H9 (cell line): ENCODE measurements at regions not wholly inside any gene's neighbourhood (a gene's known extent, or its start where the extent isn't known, plus 50 kb on each side); places are given as distances from the start of the nearest gene placed in this dataset.

Experiments
- DNase-seq: peaks from one replicate; pipeline ENCODE4 v3.0.0-alpha.2; 2017
- H2AFZ ChIP-seq: one replicate; pipeline ENCODE4 v1.6.1; 2013; ENCODE audit warnings: mild to moderate bottlenecking, low read length, control low read depth, moderate library complexity
- H2AK5ac ChIP-seq: 2 replicates; pipeline ENCODE4 v1.6.1; 2013; ENCODE audit warnings: low read length, control low read depth, mixed read lengths; ENCODE audit not compliant: insufficient read length
- H2BK120ac ChIP-seq: one replicate; pipeline ENCODE4 v1.6.1; 2013; ENCODE audit warnings: low read depth, mild to moderate bottlenecking, low read length, control low read depth, inconsistent platforms; ENCODE audit not compliant: poor library complexity, severe bottlenecking
- H2BK12ac ChIP-seq: 2 replicates; pipeline ENCODE4 v1.6.1; 2013; ENCODE audit warnings: low read length, control low read depth, mixed read lengths, low read depth; ENCODE audit not compliant: insufficient read length
- H2BK15ac ChIP-seq: 2 replicates; pipeline ENCODE4 v1.6.1; 2013; ENCODE audit warnings: low read depth, low read length, control low read depth
- H2BK20ac ChIP-seq: one replicate; pipeline ENCODE4 v1.6.1; 2013; ENCODE audit warnings: low read depth, mild to moderate bottlenecking, low read length, control low read depth, inconsistent platforms; ENCODE audit not compliant: poor library complexity, severe bottlenecking
- H2BK5ac ChIP-seq: 2 replicates; pipeline ENCODE4 v1.6.1; 2013; ENCODE audit warnings: low read length, control low read depth, mixed read lengths; ENCODE audit not compliant: insufficient read length
- H3K14ac ChIP-seq: 2 replicates; pipeline ENCODE4 v1.6.1; 2013; ENCODE audit warnings: low read length, control low read depth; ENCODE audit not compliant: insufficient read depth
- H3K18ac ChIP-seq: 2 replicates; pipeline ENCODE4 v1.6.1; 2013; ENCODE audit warnings: low read depth, mild to moderate bottlenecking, mixed read lengths, low read length, control low read depth; ENCODE audit not compliant: insufficient read length
- H3K23ac ChIP-seq: 2 replicates; pipeline ENCODE4 v1.6.1; 2013; ENCODE audit warnings: low read length, control low read depth, mixed read lengths, low read depth; ENCODE audit not compliant: insufficient read length
- H3K23me2 ChIP-seq: 2 replicates; pipeline ENCODE4 v1.6.1; 2013; ENCODE audit warnings: low read depth, mild to moderate bottlenecking, mixed read lengths, low read length, control low read depth; ENCODE audit not compliant: insufficient read length, poor library complexity, severe bottlenecking
- H3K27ac ChIP-seq: 2 replicates; pipeline ENCODE4 v1.5.1; 2013; ENCODE audit warnings: low read length, control low read depth, mixed read lengths, low read depth; ENCODE audit not compliant: insufficient read length
- H3K27me3 ChIP-seq: 2 replicates; pipeline ENCODE4 v1.6.1; 2013; ENCODE audit warnings: low read length, control low read depth, inconsistent platforms; ENCODE audit not compliant: insufficient read depth
- H3K4ac ChIP-seq: 2 replicates; pipeline ENCODE4 v1.6.1; 2013; ENCODE audit warnings: low read depth, mild to moderate bottlenecking, control low read depth, inconsistent platforms, low read length, moderate library complexity
- H3K4me1 ChIP-seq: 2 replicates; pipeline ENCODE4 v1.6.1; 2013; ENCODE audit warnings: low read length, control low read depth, inconsistent platforms; ENCODE audit not compliant: insufficient read depth
- H3K4me2 ChIP-seq: 2 replicates; pipeline ENCODE4 v1.6.1; 2013; ENCODE audit warnings: low read length, control low read depth, mixed read lengths; ENCODE audit not compliant: insufficient read length, insufficient read depth
- H3K56ac ChIP-seq: 2 replicates; pipeline ENCODE4 v1.6.1; 2013; ENCODE audit warnings: low read depth, mild to moderate bottlenecking, mixed read lengths, low read length, control low read depth; ENCODE audit not compliant: insufficient read length
- H3K79me1 ChIP-seq: 2 replicates; pipeline ENCODE4 v1.6.1; 2013; ENCODE audit warnings: low read depth, mild to moderate bottlenecking, moderate library complexity, low read length, control low read depth, inconsistent platforms; ENCODE audit not compliant: insufficient read depth, poor library complexity, severe bottlenecking
- H3K79me2 ChIP-seq: 2 replicates; pipeline ENCODE4 v1.6.1; 2013; ENCODE audit warnings: low read length, control low read depth, inconsistent platforms; ENCODE audit not compliant: insufficient read depth
- H3K9ac ChIP-seq: 2 replicates; pipeline ENCODE4 v1.6.1; 2013; ENCODE audit warnings: low read length, control low read depth, mixed read lengths; ENCODE audit not compliant: insufficient read length; ENCODE audit errors: extremely low read depth
- H3K9me3 ChIP-seq: one replicate; pipeline ENCODE4 v1.6.1; 2013; ENCODE audit warnings: low read depth, low read length, inconsistent platforms; ENCODE audit not compliant: control insufficient read depth
- H3T11ph ChIP-seq: one replicate; pipeline ENCODE4 v1.6.1; 2013; ENCODE audit warnings: mild to moderate bottlenecking, low read length, control low read depth, inconsistent platforms
- H4K20me1 ChIP-seq: one replicate; pipeline ENCODE4 v1.6.1; 2013; ENCODE audit not compliant: control insufficient read depth, insufficient read length, insufficient read depth
- H4K5ac ChIP-seq: 2 replicates; pipeline ENCODE4 v1.6.1; 2013; ENCODE audit warnings: low read depth, mild to moderate bottlenecking, mixed read lengths, low read length, control low read depth; ENCODE audit not compliant: insufficient read length
- H4K8ac ChIP-seq: replicated peaks from 2 replicates; pipeline ENCODE4 v1.6.1; 2013; ENCODE audit warnings: low read length, control low read depth, mixed read lengths, low read depth; ENCODE audit not compliant: insufficient read length
- H4K91ac ChIP-seq: 2 replicates; pipeline ENCODE4 v1.6.1; 2013; ENCODE audit warnings: low read depth, mild to moderate bottlenecking, moderate library complexity, mixed read lengths, low read length, control low read depth; ENCODE audit not compliant: insufficient read length
- H3K27ac Mint-ChIP-seq, 3 experiments: 2 replicates in 2 of 3; 3 replicates in 1 of 3; pipeline ENCODE4 v1.8.0; 2020 to 2021; ENCODE audit warnings: mixed read lengths in 3 of 3, mild to moderate bottlenecking in 1 of 3, moderate library complexity in 1 of 3
- H3K27me3 Mint-ChIP-seq: 2 replicates; pipeline ENCODE4 v1.8.0; 2021; ENCODE audit warnings: low read depth, mild to moderate bottlenecking, moderate library complexity, mixed read lengths
- H3K36me3 Mint-ChIP-seq, 3 experiments: 2 replicates in 2 of 3; 3 replicates in 1 of 3; pipeline ENCODE4 v1.8.0; 2020 to 2021; ENCODE audit warnings: low read depth in 3 of 3, mixed read lengths in 3 of 3; ENCODE audit not compliant: insufficient read depth in 1 of 3
- H3K4me1 Mint-ChIP-seq, 2 experiments: 2 replicates each; pipeline ENCODE4 v1.8.0; 2020; ENCODE audit warnings: mixed read lengths in 2 of 2
- H3K4me3 Mint-ChIP-seq, 2 experiments: 2 replicates in 1 of 2; 3 replicates in 1 of 2; pipeline ENCODE4 v1.8.0; 2020 to 2021; ENCODE audit warnings: mild to moderate bottlenecking in 2 of 2, mixed read lengths in 2 of 2, moderate library complexity in 1 of 2
- H3K9me3 Mint-ChIP-seq, 2 experiments: 2 replicates in 1 of 2; 3 replicates in 1 of 2; pipeline ENCODE4 v1.8.0; 2020; ENCODE audit warnings: mild to moderate bottlenecking in 2 of 2, mixed read lengths in 2 of 2, moderate library complexity in 1 of 2
- WGBS: extraction: QIAGEN DNeasy Blood & Tissue Kit; methylation state at CpG from one replicate; pipeline ENCODE4 v1.1.7; 2013; ENCODE audit warnings: missing lambda C conversion rate, low lambda C conversion rate, mixed read lengths; ENCODE audit not compliant: insufficient read length; ENCODE audit errors: extremely low coverage; 5-methylcytosine and 5-hydroxymethylcytosine counted together
- TF ChIP-seq, protein P1 (sequence below): fragments of 200-600 bp; sonication (generic); conservative IDR thresholded peaks from 3 replicates; pipeline ENCODE4 v1.8.0; 2021; ENCODE audit warnings: antibody characterized with exemption, mild to moderate bottlenecking

DNA sequence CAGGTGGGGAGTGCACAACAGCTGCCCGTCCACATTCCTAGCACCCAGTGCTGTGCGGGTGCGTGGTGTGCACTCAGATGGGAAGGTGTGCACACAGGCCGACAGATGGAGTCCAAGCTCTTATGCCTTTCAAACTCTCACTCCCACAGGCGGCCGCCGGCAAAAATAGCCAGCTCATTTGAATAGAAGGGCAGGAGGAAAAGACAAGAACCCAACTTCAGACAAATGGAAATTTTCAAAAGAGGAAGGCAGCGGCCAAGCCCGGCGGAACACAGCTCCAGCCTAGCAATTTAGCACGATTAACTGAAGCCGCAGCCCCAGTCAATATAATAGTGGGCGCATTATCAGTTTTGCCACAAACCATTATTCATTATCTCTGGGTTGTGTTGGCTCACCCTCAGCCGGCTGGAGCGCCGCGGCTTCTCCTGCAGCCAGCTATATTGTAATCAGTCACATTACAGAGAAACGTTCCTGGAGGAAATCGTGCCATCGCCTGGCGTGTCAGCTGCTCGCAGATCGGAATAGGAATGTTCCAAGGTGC is 103.9 kb upstream of the SEC14L1 start:
- H3K27ac ChIP-seq = no peak overlapping the region
- no CpG with 5 or more reads among the region's 23 CpGs for WGBS
- Mint-ChIP-seq H3K4me3 (no peak overlapping the region), H3K9me3 (peaks cover 2% of the 10 kb centered on the region in 2 experiments; a peak in 3 of 5 replicates), H3K27me3 (no peaks in the 10 kb centered on the region; the same call in none of the 2 replicates), H3K36me3 (peaks cover 0 to 3% (median 0%) of the 10 kb centered on the region in 3 experiments; a peak in 4 of 7 replicates), H3K27ac (no peak overlapping the region), H3K4me1 (peaks cover 0 to 10% of the 10 kb centered on the region in 2 experiments; a peak in 1 of 4 replicates)
- no peak overlapping the region for H3T11ph ChIP-seq
- H3K79me2 ChIP-seq = no peaks in the 10 kb centered on the region
- H3K4ac ChIP-seq = no peak overlapping the region
- no peak overlapping the region for H3K23ac ChIP-seq
- H2BK12ac ChIP-seq = no peak overlapping the region
- no peak overlapping the region for H4K5ac ChIP-seq
- TF ChIP-seq, protein P1, sequence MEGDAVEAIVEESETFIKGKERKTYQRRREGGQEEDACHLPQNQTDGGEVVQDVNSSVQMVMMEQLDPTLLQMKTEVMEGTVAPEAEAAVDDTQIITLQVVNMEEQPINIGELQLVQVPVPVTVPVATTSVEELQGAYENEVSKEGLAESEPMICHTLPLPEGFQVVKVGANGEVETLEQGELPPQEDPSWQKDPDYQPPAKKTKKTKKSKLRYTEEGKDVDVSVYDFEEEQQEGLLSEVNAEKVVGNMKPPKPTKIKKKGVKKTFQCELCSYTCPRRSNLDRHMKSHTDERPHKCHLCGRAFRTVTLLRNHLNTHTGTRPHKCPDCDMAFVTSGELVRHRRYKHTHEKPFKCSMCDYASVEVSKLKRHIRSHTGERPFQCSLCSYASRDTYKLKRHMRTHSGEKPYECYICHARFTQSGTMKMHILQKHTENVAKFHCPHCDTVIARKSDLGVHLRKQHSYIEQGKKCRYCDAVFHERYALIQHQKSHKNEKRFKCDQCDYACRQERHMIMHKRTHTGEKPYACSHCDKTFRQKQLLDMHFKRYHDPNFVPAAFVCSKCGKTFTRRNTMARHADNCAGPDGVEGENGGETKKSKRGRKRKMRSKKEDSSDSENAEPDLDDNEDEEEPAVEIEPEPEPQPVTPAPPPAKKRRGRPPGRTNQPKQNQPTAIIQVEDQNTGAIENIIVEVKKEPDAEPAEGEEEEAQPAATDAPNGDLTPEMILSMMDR = no peak
- H3K4me1 ChIP-seq = no peaks in the 10 kb centered on the region
- no peak overlapping the region for H2AFZ ChIP-seq
- no peaks in the 10 kb centered on the region for H4K20me1 ChIP-seq
- no peak overlapping the region for H3K18ac ChIP-seq
- no peak for DNase-seq
- no peaks in the 10 kb centered on the region for H3K27me3 ChIP-seq
- H3K79me1 ChIP-seq = no peaks in the 10 kb centered on the region
- H3K9ac ChIP-seq = no peak overlapping the region
- no peak overlapping the region for H2BK15ac ChIP-seq
- no peaks in the 10 kb centered on the region for H3K23me2 ChIP-seq
- no peak overlapping the region for H4K8ac ChIP-seq
- H2BK120ac ChIP-seq = no peak overlapping the region
- H2BK20ac ChIP-seq = no peak overlapping the region
- no peak overlapping the region for H2BK5ac ChIP-seq
- no peak overlapping the region for H2AK5ac ChIP-seq
- H3K9me3 ChIP-seq = no peaks in the 10 kb centered on the region
- H3K4me2 ChIP-seq = no peak overlapping the region
- no peak overlapping the region for H3K14ac ChIP-seq
- H3K56ac ChIP-seq = no peak overlapping the region
- H4K91ac ChIP-seq = no peak overlapping the region
